Astrocyte of the spinal cord (primary cell): ENCODE measurements at regions not wholly inside any gene's neighbourhood (a gene's known extent, or its start where the extent isn't known, plus 50 kb on each side); places are given as distances from the start of the nearest gene placed in this dataset.

Experiments used
- DNase-seq: peaks from one replicate; pipeline ENCODE4 v3.0.0; 2011; ENCODE audit warnings: low read depth, low spot score
- H3K4me3 ChIP-seq: 2 replicates; pipeline ENCODE4 v1.5.1; 2011; ENCODE audit warnings: low read depth, mild to moderate bottlenecking, low read length, moderate library complexity
- CTCF ChIP-seq: IDR thresholded peaks from 2 replicates; pipeline ENCODE4 v1.5.1; 2012; ENCODE audit warnings: low read depth, mild to moderate bottlenecking, low read length, inconsistent platforms
- in situ Hi-C: cut with HindIII; loops from 2 replicates; pipeline ENCODE4 v1.10.0; 2017; ENCODE audit warnings: low sequenced_read_pairs

- no peak for TF ChIP-seq CTCF
- in situ Hi-C loops = no loop called here
- no peak overlapping the region for H3K4me3 ChIP-seq
- no peak for DNase-seq
These were observed 682.3 kb downstream of the TRIML1 start for GRCh38 chr4:188821500-188821899.

- in situ Hi-C loops = no loop called here
- TF ChIP-seq CTCF = no peak
These were observed 683.5 kb downstream of the TRIML1 start for GRCh38 chr4:188822698-188823097.

GRCh38 chr4:188824553-188824952 lies 685.3 kb downstream of the TRIML1 start:
- no peak for DNase-seq
- no peak overlapping the region for H3K4me3 ChIP-seq
- no peak for TF ChIP-seq CTCF
- in situ Hi-C loops = no loop called here

More at GRCh38 chr4:188822698-188823097, 683.5 kb downstream of the TRIML1 start:
- H3K4me3 ChIP-seq = no peak overlapping the region
- DNase-seq = no peak

GRCh38 chr4:188826393-188826792 lies 687.2 kb downstream of the TRIML1 start:
- H3K4me3 ChIP-seq = no peak overlapping the region
- in situ Hi-C loops = no loop called here
- DNase-seq = no peak
- no peak for TF ChIP-seq CTCF

GRCh38 chr4:188839704-188840103 lies 700.5 kb downstream of the TRIML1 start:
- in situ Hi-C loops = no loop called here
- DNase-seq = no peak
- H3K4me3 ChIP-seq = no peak overlapping the region
- no peak for TF ChIP-seq CTCF

GRCh38 chr4:188841523-188841922 lies 702.3 kb downstream of the TRIML1 start:
- DNase-seq = no peak
- in situ Hi-C loops = no loop called here
- no peak for TF ChIP-seq CTCF
- no peak overlapping the region for H3K4me3 ChIP-seq

GRCh38 chr4:188854436-188854835 lies 715.2 kb downstream of the TRIML1 start:
- TF ChIP-seq CTCF = no peak
- DNase-seq = no peak
- in situ Hi-C loops = no loop called here
- H3K4me3 ChIP-seq = no peak overlapping the region
